BLaER1 (cell line): ENCODE measurements at regions not wholly inside any gene's neighbourhood (a gene's known extent, or its start where the extent isn't known, plus 50 kb on each side); places are given as distances from the start of the nearest gene placed in this dataset.

Experiments used
- H3K27ac ChIP-seq: shearing (Covaris generic); formaldehyde crosslinking; 2 replicates; pipeline ENCODE4 v1.8.1; 2022
- H3K27me3 ChIP-seq: shearing (Covaris generic); formaldehyde crosslinking; 2 replicates; pipeline ENCODE4 v1.8.1; 2022
- H3K36me3 ChIP-seq: shearing (Covaris generic); formaldehyde crosslinking; 2 replicates; pipeline ENCODE4 v1.8.1; 2022
- H3K4me1 ChIP-seq: shearing (Covaris generic); formaldehyde crosslinking; 2 replicates; pipeline ENCODE4 v1.8.1; 2022
- H3K4me2 ChIP-seq: shearing (Covaris generic); formaldehyde crosslinking; 2 replicates; pipeline ENCODE4 v1.8.1; 2022
- H3K4me3 ChIP-seq: shearing (Covaris generic); formaldehyde crosslinking; 2 replicates; pipeline ENCODE4 v1.8.1; 2022
- H3K9ac ChIP-seq: shearing (Covaris generic); formaldehyde crosslinking; 2 replicates; pipeline ENCODE4 v1.8.1; 2022
- H3K9me3 ChIP-seq: shearing (Covaris generic); formaldehyde crosslinking; 2 replicates; pipeline ENCODE4 v1.8.1; 2022
- H4K20me1 ChIP-seq: shearing (Covaris generic); formaldehyde crosslinking; 2 replicates; pipeline ENCODE4 v1.8.1; 2022
- Cebpa-rat ChIP-seq: shearing (Covaris generic); IDR thresholded peaks from 2 replicates; pipeline ENCODE4 v1.8.1; 2022

- H3K27ac ChIP-seq, result no peak overlapping the region
- H3K36me3 ChIP-seq, result no peaks in the 10 kb centered on the region
- no peak overlapping the region for H3K4me3 ChIP-seq
- H3K9ac ChIP-seq, result no peak overlapping the region
- peaks cover 13% of the 10 kb centered on the region for H3K4me1 ChIP-seq
- no peak overlapping the region for H3K4me2 ChIP-seq
- no peaks in the 10 kb centered on the region for H3K27me3 ChIP-seq
- H3K9me3 ChIP-seq, result no peaks in the 10 kb centered on the region
- TF ChIP-seq Cebpa-rat, result no peak
- H4K20me1 ChIP-seq, result no peaks in the 10 kb centered on the region
Measured at GRCh38 chr3:151559736-151560135, 98.9 kb upstream of the IGSF10 start.

GRCh38 chr3:151558661-151559060 is 97.8 kb upstream of the IGSF10 start:
- H3K27ac ChIP-seq, result no peak overlapping the region
- H3K4me2 ChIP-seq, result no peak overlapping the region
- H3K4me3 ChIP-seq, result no peak overlapping the region
- H4K20me1 ChIP-seq, result no peaks in the 10 kb centered on the region
- H3K9me3 ChIP-seq, result no peaks in the 10 kb centered on the region
- H3K9ac ChIP-seq, result no peak overlapping the region
- H3K4me1 ChIP-seq, result peaks cover 4% of the 10 kb centered on the region; the same call in 1 of the 2 replicates
- no peaks in the 10 kb centered on the region for H3K36me3 ChIP-seq
- no peak for TF ChIP-seq Cebpa-rat
- H3K27me3 ChIP-seq, result no peaks in the 10 kb centered on the region

- H3K27ac ChIP-seq, result no peak overlapping the region
- H3K9ac ChIP-seq, result no peak overlapping the region
Measured at GRCh38 chr3:151557068-151557840, 96.4 kb upstream of the IGSF10 start.

GRCh38 chr3:151556596-151556995 is 95.7 kb upstream of the IGSF10 start:
- Histone ChIP-seq H3K4me2 (no peak overlapping the region), H3K27ac (no peak overlapping the region), H3K9ac (no peak overlapping the region), H3K4me3 (no peak overlapping the region), H4K20me1 (no peaks in the 10 kb centered on the region), H3K4me1 (no peaks in the 10 kb centered on the region), H3K27me3 (no peaks in the 10 kb centered on the region), H3K36me3 (no peaks in the 10 kb centered on the region), H3K9me3 (no peaks in the 10 kb centered on the region)
- TF ChIP-seq Cebpa-rat, result no peak

More at GRCh38 chr3:151557068-151557840, 96.4 kb upstream of the IGSF10 start:
- H3K4me3 ChIP-seq, result no peak overlapping the region
- peaks cover 4% of the 10 kb centered on the region; the same call in 1 of the 2 replicates for H3K4me1 ChIP-seq
- no peaks in the 10 kb centered on the region for H3K9me3 ChIP-seq
- TF ChIP-seq Cebpa-rat, result no peak
- no peak overlapping the region for H3K4me2 ChIP-seq
- no peaks in the 10 kb centered on the region for H3K27me3 ChIP-seq
- H4K20me1 ChIP-seq, result no peaks in the 10 kb centered on the region
- H3K36me3 ChIP-seq, result no peaks in the 10 kb centered on the region

- no peaks in the 10 kb centered on the region for H3K36me3 ChIP-seq
- H3K27ac ChIP-seq, result no peak overlapping the region
- H3K9ac ChIP-seq, result no peak overlapping the region
- no peaks in the 10 kb centered on the region for H3K4me1 ChIP-seq
- no peak for TF ChIP-seq Cebpa-rat
- H3K9me3 ChIP-seq, result no peaks in the 10 kb centered on the region
- H3K4me3 ChIP-seq, result no peak overlapping the region
- no peaks in the 10 kb centered on the region for H3K27me3 ChIP-seq
- no peaks in the 10 kb centered on the region for H4K20me1 ChIP-seq
- no peak overlapping the region for H3K4me2 ChIP-seq
Measured at GRCh38 chr3:151555523-151555922, 94.7 kb upstream of the IGSF10 start.

- TF ChIP-seq Cebpa-rat, result no peak
- Histone ChIP-seq H3K27ac (no peak overlapping the region), H3K4me2 (no peak overlapping the region), H3K9me3 (no peaks in the 10 kb centered on the region), H3K9ac (no peak overlapping the region), H3K27me3 (no peaks in the 10 kb centered on the region), H4K20me1 (no peaks in the 10 kb centered on the region), H3K4me1 (no peaks in the 10 kb centered on the region), H3K36me3 (no peaks in the 10 kb centered on the region), H3K4me3 (no peak overlapping the region)
Measured at GRCh38 chr3:151553888-151554287, 93.0 kb upstream of the IGSF10 start.

GRCh38 chr3:151552589-151552988 is 91.7 kb upstream of the IGSF10 start:
- Histone ChIP-seq H3K9ac (no peak overlapping the region), H3K36me3 (no peaks in the 10 kb centered on the region), H3K27ac (no peak overlapping the region), H3K4me2 (no peak overlapping the region), H3K9me3 (no peaks in the 10 kb centered on the region), H3K4me3 (no peak overlapping the region), H3K27me3 (no peaks in the 10 kb centered on the region), H3K4me1 (no peaks in the 10 kb centered on the region), H4K20me1 (no peaks in the 10 kb centered on the region)
- no peak for TF ChIP-seq Cebpa-rat

GRCh38 chr3:151550642-151551041 is 89.8 kb upstream of the IGSF10 start:
- Histone ChIP-seq H3K9ac (no peak overlapping the region), H4K20me1 (no peaks in the 10 kb centered on the region), H3K36me3 (no peaks in the 10 kb centered on the region), H3K27me3 (no peaks in the 10 kb centered on the region), H3K9me3 (no peaks in the 10 kb centered on the region), H3K4me2 (no peak overlapping the region), H3K4me1 (no peaks in the 10 kb centered on the region), H3K4me3 (no peak overlapping the region), H3K27ac (no peak overlapping the region)
- TF ChIP-seq Cebpa-rat, result no peak

GRCh38 chr3:151550025-151550618 is 89.3 kb upstream of the IGSF10 start:
- H4K20me1 ChIP-seq, result no peaks in the 10 kb centered on the region
- H3K9me3 ChIP-seq, result no peaks in the 10 kb centered on the region
- H3K4me2 ChIP-seq, result no peak overlapping the region
- no peak overlapping the region for H3K27ac ChIP-seq
- H3K27me3 ChIP-seq, result no peaks in the 10 kb centered on the region
- no peak overlapping the region for H3K4me3 ChIP-seq
- H3K9ac ChIP-seq, result no peak overlapping the region
- no peaks in the 10 kb centered on the region for H3K4me1 ChIP-seq
- H3K36me3 ChIP-seq, result no peaks in the 10 kb centered on the region
- TF ChIP-seq Cebpa-rat, result no peak

- Histone ChIP-seq H3K36me3 (no peaks in the 10 kb centered on the region), H3K27ac (no peak overlapping the region), H3K4me1 (no peaks in the 10 kb centered on the region), H3K9me3 (no peaks in the 10 kb centered on the region), H3K4me3 (no peak overlapping the region), H3K9ac (no peak overlapping the region), H4K20me1 (no peaks in the 10 kb centered on the region), H3K27me3 (no peaks in the 10 kb centered on the region), H3K4me2 (no peak overlapping the region)
- no peak for TF ChIP-seq Cebpa-rat
Measured at GRCh38 chr3:151548195-151548594, 87.3 kb upstream of the IGSF10 start.
